G401 (cell line): ENCODE measurements at regions not wholly inside any gene's neighbourhood (a gene's known extent, or its start where the extent isn't known, plus 50 kb on each side); places are given as distances from the start of the nearest gene placed in this dataset.

Experiments used
- DNase-seq: peaks from one replicate; pipeline ENCODE4 v3.0.0-alpha.2; 2015; ENCODE audit warnings: low spot score
- in situ Hi-C: cut with HindIII; loops from 2 replicates; pipeline ENCODE4 v1.10.0; 2016; ENCODE audit warnings: low sequenced_read_pairs, mixed read lengths

- in situ Hi-C loops: no loop called here
- no peak for DNase-seq
Measured at GRCh38 chr16:85185303-85186100, 73.2 kb upstream of the CIBAR2 start.

GRCh38 chr16:85187002-85187401 lies 74.7 kb upstream of the CIBAR2 start:
- no peak for DNase-seq
- in situ Hi-C loops: no loop called here

- in situ Hi-C loops: no loop called here
- DNase-seq: no peak
Measured at GRCh38 chr16:85187447-85187846, 75.2 kb upstream of the CIBAR2 start.

GRCh38 chr16:85187886-85188285 lies 75.6 kb upstream of the CIBAR2 start:
- DNase-seq: no peak
- in situ Hi-C loops: no loop called here

- DNase-seq: no peak
- in situ Hi-C loops: no loop called here
Measured at GRCh38 chr16:85188822-85189672, 76.8 kb upstream of the CIBAR2 start.

GRCh38 chr16:85190572-85190971 lies 78.3 kb upstream of the CIBAR2 start:
- in situ Hi-C loops: no loop called here
- DNase-seq: no peak

GRCh38 chr16:85191341-85191965 lies 79.2 kb upstream of the CIBAR2 start:
- in situ Hi-C loops: no loop called here
- DNase-seq: no peak

DNA sequence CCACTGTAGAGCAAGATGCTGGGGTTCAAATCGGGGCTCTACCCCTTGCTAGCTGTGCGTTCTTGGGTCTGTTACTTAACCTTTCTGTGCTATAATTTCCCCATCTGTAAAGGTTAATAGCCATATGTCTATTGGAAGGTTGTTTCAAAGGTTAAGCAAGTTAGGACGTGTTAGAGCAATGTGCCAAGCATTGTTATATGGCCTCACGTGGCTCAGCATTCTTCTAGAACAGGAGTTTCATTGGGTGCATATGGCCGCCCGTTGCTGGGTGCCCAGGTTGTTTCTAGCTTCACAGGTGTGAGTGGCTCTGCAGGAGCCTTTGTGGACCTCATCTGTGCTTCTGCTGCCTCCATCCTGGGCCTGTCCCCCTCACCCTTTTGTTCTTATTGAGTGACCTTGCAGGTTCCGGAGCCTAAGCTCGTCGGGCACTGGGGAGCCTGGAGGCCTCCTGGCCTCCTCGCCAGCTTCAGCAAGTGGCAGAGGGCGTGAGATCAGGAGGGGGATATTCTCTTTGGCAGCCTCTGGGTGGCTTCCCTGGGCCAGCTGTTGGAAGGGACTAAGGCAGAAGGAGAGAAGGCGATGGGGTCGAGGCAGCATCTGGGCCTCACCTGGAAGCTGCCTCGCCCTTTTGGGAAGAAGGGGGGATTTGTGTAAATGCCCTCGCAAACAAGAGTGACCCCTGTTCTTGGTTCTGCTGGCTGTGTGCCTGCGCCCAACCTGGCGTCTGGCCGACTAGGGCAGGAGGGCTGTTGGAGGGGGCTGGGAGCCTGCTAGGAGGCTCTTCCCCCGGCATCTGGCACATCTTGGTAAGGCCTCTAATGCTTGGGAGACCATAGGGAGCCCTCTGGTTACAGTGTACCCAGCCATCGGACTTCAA lies 80.2 kb upstream of the CIBAR2 start:
- in situ Hi-C loops: no loop called here
- DNase-seq: no peak

DNA sequence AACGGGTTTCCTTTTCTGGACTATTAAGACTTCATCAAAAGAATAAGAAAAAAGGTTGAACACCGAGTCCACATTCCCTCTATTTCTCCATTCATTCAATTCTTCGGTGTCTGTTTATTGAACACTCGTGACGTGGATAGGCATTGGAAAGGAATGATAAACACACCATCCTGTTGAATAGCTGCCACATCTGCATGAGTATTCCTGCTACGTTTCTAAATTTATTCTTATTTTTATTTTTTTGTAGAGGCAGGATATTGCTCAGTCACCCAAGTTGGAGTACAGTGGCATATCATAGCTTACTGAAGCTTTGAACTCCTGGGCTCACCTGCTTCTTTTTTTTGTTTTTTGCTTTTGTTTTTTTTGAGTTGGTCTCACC lies 80.8 kb upstream of the CIBAR2 start:
- in situ Hi-C loops: no loop called here
- DNase-seq: no peak

DNA sequence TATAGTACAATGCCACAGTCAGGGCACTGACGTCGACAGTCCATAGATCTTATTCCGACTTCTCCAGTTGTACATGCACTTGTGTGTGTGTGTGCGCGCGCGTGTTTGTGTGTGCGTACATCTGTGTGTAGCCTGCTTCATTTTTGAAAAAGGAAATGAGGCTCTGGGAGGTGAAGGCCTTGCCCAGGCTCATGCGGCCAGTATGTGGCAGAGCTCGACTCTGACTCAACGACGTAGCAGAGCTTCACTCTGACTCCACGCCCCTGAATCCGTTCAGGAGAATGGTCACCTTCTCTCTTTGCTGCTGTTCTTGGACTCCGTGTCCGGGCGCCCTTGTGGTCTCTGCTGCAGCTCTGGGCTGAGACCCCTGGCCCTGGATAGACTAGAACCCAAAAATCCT lies 81.6 kb upstream of the CIBAR2 start:
- in situ Hi-C loops: no loop called here
- DNase-seq: no peak

GRCh38 chr16:85194307-85195270 lies 82.3 kb upstream of the CIBAR2 start:
- no peak for DNase-seq
- in situ Hi-C loops: no loop called here

DNA sequence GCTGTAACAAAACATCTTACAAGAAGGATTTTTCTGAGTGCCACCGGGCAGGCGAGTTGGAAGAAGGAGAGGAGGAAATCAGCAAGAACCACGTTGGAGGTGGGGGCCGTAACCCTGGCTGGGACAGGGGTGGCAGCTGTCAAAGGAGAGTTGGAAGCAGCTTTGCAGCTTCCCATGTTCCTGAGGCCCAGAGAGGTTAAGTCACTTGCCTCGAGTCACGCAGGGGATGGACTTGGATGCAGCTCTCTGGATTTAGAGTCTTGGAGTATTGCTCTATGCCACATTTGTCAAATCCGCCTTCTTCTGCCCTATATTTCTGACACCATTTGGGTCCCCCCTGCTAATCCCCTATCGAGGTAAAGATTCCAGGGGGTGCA lies 83.0 kb upstream of the CIBAR2 start:
- DNase-seq: no peak
- in situ Hi-C loops: no loop called here

GRCh38 chr16:85195900-85196772 lies 83.9 kb upstream of the CIBAR2 start:
- in situ Hi-C loops: no loop called here
- DNase-seq: no peak

DNA sequence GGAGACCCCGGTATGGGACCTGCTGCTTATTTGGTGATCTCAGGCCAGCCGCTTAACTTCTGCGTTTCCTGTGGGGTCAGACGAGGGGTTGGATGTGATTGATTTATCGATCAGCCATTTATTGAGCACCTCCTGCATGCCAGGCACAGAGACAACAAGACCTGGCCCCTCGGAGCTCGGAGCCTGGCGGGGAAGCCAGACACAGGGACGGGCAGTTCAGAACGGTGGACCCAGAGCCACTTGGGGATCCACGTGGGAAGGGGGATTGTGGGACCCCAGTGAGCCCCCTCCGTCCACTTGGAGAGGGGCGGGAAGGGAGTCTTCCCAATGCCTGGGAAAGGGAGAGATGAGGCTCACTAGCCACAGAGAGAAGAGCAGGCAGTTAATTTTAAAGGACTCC lies 84.7 kb upstream of the CIBAR2 start:
- in situ Hi-C loops: no loop called here
- DNase-seq: no peak

- no peak for DNase-seq
- in situ Hi-C loops: no loop called here
Measured at GRCh38 chr16:85197611-85198566, 85.6 kb upstream of the CIBAR2 start.

GRCh38 chr16:85199069-85199725 lies 86.9 kb upstream of the CIBAR2 start:
- no peak for DNase-seq
- in situ Hi-C loops: no loop called here
